ENCODE measurements at regions not wholly inside any gene's neighbourhood (a gene's known extent, or its start where the extent isn't known, plus 50 kb on each side); places are given as distances from the start of the nearest gene placed in this dataset.

DNA sequence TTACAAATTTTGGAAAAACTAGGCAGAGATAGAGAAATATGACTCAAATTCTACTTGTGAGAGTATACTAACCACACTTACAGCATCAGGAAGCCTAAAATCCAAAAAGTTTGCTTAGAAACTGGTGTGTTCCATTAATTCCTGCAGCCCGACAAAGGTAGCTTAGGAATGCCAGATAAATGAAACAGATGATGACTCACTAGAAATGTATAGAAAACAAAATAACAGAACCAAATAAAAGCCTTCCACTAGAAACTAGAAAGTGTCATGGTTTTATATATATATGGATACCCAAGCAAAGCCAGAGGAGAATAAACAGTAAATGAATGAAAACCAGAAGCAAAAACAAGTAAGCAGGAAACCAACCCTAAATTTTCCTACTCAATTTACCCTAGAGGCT lies 272.2 kb upstream of the PRDM9 start:
- Histone ChIP-seq H3K9me3 (ENCODE audit: control extremely low read depth in 1 of 3, control insufficient read depth in 2 of 3, insufficient read depth in 1 of 3, low read length in 2 of 3) (peaks cover 0 to 2% (median 0%) of the 10 kb centered on the region in 3 donors), H3K36me3 (replicated peaks in 1 of 2; ENCODE audit: control extremely low read depth in 1 of 2, control insufficient read depth in 1 of 2, extremely low read depth in 1 of 2, insufficient read depth in 2 of 2, low read length in 1 of 2) (no peaks in the 10 kb centered on the region), H3K79me2 (ENCODE audit: control insufficient read depth, insufficient read depth, low read length) (no peaks in the 10 kb centered on the region), H3K4me2 (replicated peaks; ENCODE audit: low read depth, low read length, poor library complexity, severe bottlenecking) (no peak overlapping the region), H3K4me3 (ENCODE audit: control extremely low read depth in 1 of 5, extremely low read depth in 1 of 5, insufficient read depth in 1 of 5, low read depth in 2 of 5, low read length in 4 of 5) (no peak overlapping the region), H4K20me1 (ENCODE audit: control insufficient read depth, insufficient read depth, low read length, poor library complexity, severe bottlenecking) (no peaks in the 10 kb centered on the region), H3K9ac (ENCODE audit: low read length) (no peak overlapping the region), H3K4me1 (ENCODE audit: control insufficient read depth in 2 of 2, insufficient read depth in 2 of 2, low read length in 2 of 2) (no peaks in the 10 kb centered on the region), H3K27me3 (replicated peaks in 1 of 4; ENCODE audit: control extremely low read depth in 1 of 4, control insufficient read depth in 3 of 4, insufficient read depth in 4 of 4, low read length in 3 of 4) (no peaks in the 10 kb centered on the region), H2AFZ (ENCODE audit: insufficient read depth, low read depth, low read length, poor library complexity, severe bottlenecking) (no peak overlapping the region), H3K27ac (ENCODE audit: low read length in 2 of 2) (no peak overlapping the region)
- DNase-seq, result no peak
- no peaks in the 10 kb centered on the region for H3K4me1 Mint-ChIP-seq
- ChIA-PET CTCF (no interaction called here), POLR2A (no interaction called here)
- H3K4me3 Mint-ChIP-seq, result no peak overlapping the region
- intact Hi-C loops (cut with micrococcal nuclease), result no loop called here
- TF ChIP-seq, protein P1, sequence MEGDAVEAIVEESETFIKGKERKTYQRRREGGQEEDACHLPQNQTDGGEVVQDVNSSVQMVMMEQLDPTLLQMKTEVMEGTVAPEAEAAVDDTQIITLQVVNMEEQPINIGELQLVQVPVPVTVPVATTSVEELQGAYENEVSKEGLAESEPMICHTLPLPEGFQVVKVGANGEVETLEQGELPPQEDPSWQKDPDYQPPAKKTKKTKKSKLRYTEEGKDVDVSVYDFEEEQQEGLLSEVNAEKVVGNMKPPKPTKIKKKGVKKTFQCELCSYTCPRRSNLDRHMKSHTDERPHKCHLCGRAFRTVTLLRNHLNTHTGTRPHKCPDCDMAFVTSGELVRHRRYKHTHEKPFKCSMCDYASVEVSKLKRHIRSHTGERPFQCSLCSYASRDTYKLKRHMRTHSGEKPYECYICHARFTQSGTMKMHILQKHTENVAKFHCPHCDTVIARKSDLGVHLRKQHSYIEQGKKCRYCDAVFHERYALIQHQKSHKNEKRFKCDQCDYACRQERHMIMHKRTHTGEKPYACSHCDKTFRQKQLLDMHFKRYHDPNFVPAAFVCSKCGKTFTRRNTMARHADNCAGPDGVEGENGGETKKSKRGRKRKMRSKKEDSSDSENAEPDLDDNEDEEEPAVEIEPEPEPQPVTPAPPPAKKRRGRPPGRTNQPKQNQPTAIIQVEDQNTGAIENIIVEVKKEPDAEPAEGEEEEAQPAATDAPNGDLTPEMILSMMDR (IDR thresholded peaks at IDR 0.05), result no peak
- ATAC-seq (ENCODE audit: low read depth), result no peak
- WGBS (ENCODE audit: insufficient coverage), result no CpG with 5 or more reads among the region's 1 CpG
- H3K9me3 Mint-ChIP-seq (ENCODE audit: insufficient read depth), result peaks cover 5% of the 10 kb centered on the region
- H3K27ac Mint-ChIP-seq, result no peak overlapping the region
- no peaks in the 10 kb centered on the region for H3K27me3 Mint-ChIP-seq

DNA sequence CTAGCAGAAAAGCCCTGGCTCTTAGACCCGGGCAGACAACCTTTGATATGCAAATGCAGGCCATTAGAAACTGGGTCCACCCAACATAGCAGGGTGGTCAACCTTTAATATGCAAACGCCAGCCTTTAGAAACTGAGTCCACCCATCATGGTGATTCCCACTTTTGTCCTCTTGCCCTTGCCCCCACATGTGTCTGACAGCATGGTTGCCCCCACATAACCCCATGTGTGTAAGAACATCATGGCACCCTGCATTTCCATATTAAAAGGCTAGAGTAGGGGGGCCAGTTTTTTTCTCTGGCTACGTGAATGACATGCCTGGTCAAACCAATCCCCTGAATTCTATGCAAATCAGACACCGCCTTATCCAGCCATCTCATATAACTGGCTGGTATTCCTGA lies 273.2 kb upstream of the PRDM9 start:
- H3K9me3 ChIP-seq (ENCODE audit: control extremely low read depth in 1 of 3, control insufficient read depth in 2 of 3, insufficient read depth in 1 of 3, low read length in 2 of 3), result peaks cover 0 to 2% (median 0%) of the 10 kb centered on the region in 3 donors
- DNase-seq (no peak), ATAC-seq (ENCODE audit: low read depth) (no peak)
- no peaks in the 10 kb centered on the region for H4K20me1 ChIP-seq (ENCODE audit: control insufficient read depth, insufficient read depth, low read length, poor library complexity, severe bottlenecking)
- no peak overlapping the region for H3K4me3 Mint-ChIP-seq
- no peaks in the 10 kb centered on the region for H3K36me3 ChIP-seq (replicated peaks in 1 of 2; ENCODE audit: control extremely low read depth in 1 of 2, control insufficient read depth in 1 of 2, extremely low read depth in 1 of 2, insufficient read depth in 2 of 2, low read length in 1 of 2)
- H3K9ac ChIP-seq (ENCODE audit: low read length), result no peak overlapping the region
- TF ChIP-seq, protein P1 (IDR thresholded peaks at IDR 0.05), result no peak
- no peak for TF ChIP-seq EZH2 (IDR thresholded peaks at IDR 0.05; ENCODE audit: borderline replicate concordance, insufficient read depth, low read depth, low read length, poor library complexity, severe bottlenecking)
- POLR2A ChIA-PET, result no interaction called here
- no peak overlapping the region for H3K4me2 ChIP-seq (replicated peaks; ENCODE audit: low read depth, low read length, poor library complexity, severe bottlenecking)
- no peaks in the 10 kb centered on the region for H3K79me2 ChIP-seq (ENCODE audit: control insufficient read depth, insufficient read depth, low read length)
- H3K27ac ChIP-seq (ENCODE audit: low read length in 2 of 2), result no peak overlapping the region
- H3K27me3 Mint-ChIP-seq, result no peaks in the 10 kb centered on the region
- no peaks in the 10 kb centered on the region for H3K4me1 ChIP-seq (ENCODE audit: control insufficient read depth in 2 of 2, insufficient read depth in 2 of 2, low read length in 2 of 2)
- WGBS (ENCODE audit: insufficient coverage), result 89% methylated on average over 3 of the region's 4 CpGs
- H3K4me1 Mint-ChIP-seq, result no peaks in the 10 kb centered on the region
- no peak overlapping the region for H3K27ac Mint-ChIP-seq
- H3K27me3 ChIP-seq (replicated peaks in 1 of 4; ENCODE audit: control extremely low read depth in 1 of 4, control insufficient read depth in 3 of 4, insufficient read depth in 4 of 4, low read length in 3 of 4), result no peaks in the 10 kb centered on the region
- no peak overlapping the region for H2AFZ ChIP-seq (ENCODE audit: insufficient read depth, low read depth, low read length, poor library complexity, severe bottlenecking)
- H3K4me3 ChIP-seq (ENCODE audit: control extremely low read depth in 1 of 5, extremely low read depth in 1 of 5, insufficient read depth in 1 of 5, low read depth in 2 of 5, low read length in 4 of 5), result no peak overlapping the region
- intact Hi-C loops (cut with micrococcal nuclease), result no loop called here
- CTCF ChIA-PET, result no interaction called here
- peaks cover 5% of the 10 kb centered on the region for H3K9me3 Mint-ChIP-seq (ENCODE audit: insufficient read depth)
